Caco-2 (cell line): ENCODE measurements at regions not wholly inside any gene's neighbourhood (a gene's known extent, or its start where the extent isn't known, plus 50 kb on each side); places are given as distances from the start of the nearest gene placed in this dataset.

ENCODE experiments used
- BruUV-seq: library from RNA; stranded (reverse); fragments of 400-500 nt; replicated peaks from 2 replicates; lab custom pipeline; 2021; lab: Mats Ljungman, UMichigan
- CTCF ChIA-PET: fragments of 300-600 bp; sonication (Branson Sonifier 250); formaldehyde crosslinking; loops from one replicate; lab custom pipeline; 2022; ENCODE audit warnings: antibody characterized with exemption; lab: Charles Lee
- POLR2A ChIA-PET: fragments of 300-600 bp; sonication (Branson Sonifier 250); formaldehyde crosslinking; loops from one replicate; lab custom pipeline; 2022; ENCODE audit warnings: antibody characterized with exemption; lab: Charles Lee
- DNase-seq, 2 experiments: peaks; one replicate each; pipeline versions ENCODE4 v3.0.0 to v3.0.0-alpha.2; 2020 to 2022
- H3K27me3 ChIP-seq: replicated peaks from 2 replicates; pipeline ENCODE4 v1.6.0; 2011; ENCODE audit warnings: low read length; ENCODE audit not compliant: control insufficient read depth, insufficient read depth
- H3K36me3 ChIP-seq: 2 replicates; pipeline ENCODE4 v1.5.1; 2011; ENCODE audit warnings: low read length; ENCODE audit not compliant: control insufficient read depth, insufficient read depth
- H3K4me1 ChIP-seq: fragments of 250-450 bp; sonication (Bioruptor Pico); 2 replicates; pipeline ENCODE4 v1.5.1; 2020; ENCODE audit warnings: mild to moderate bottlenecking
- H3K4me3 ChIP-seq: 2 replicates; pipeline ENCODE4 v1.5.1; 2011; ENCODE audit warnings: low read depth, mild to moderate bottlenecking, control low read depth, low read length
- H3K9me3 ChIP-seq: fragments of 250-450 bp; sonication (Bioruptor Pico); 2 replicates; pipeline ENCODE4 v1.5.1; 2020; ENCODE audit warnings: mild to moderate bottlenecking, moderate library complexity
- H3K27ac Mint-ChIP-seq: one replicate; pipeline ENCODE4 v1.8.0; 2022; ENCODE audit warnings: mixed read lengths; ENCODE audit not compliant: unreplicated experiment
- H3K27me3 Mint-ChIP-seq: one replicate; pipeline ENCODE4 v1.8.0; 2022; ENCODE audit warnings: mixed read lengths; ENCODE audit not compliant: insufficient read depth, unreplicated experiment
- H3K36me3 Mint-ChIP-seq: one replicate; pipeline ENCODE4 v1.8.0; 2022; ENCODE audit warnings: mild to moderate bottlenecking, mixed read lengths; ENCODE audit not compliant: insufficient read depth, unreplicated experiment
- H3K4me1 Mint-ChIP-seq: one replicate; pipeline ENCODE4 v1.8.0; 2022; ENCODE audit warnings: low read depth, mixed read lengths; ENCODE audit not compliant: unreplicated experiment
- H3K4me3 Mint-ChIP-seq: one replicate; pipeline ENCODE4 v1.8.0; 2022; ENCODE audit warnings: mild to moderate bottlenecking, moderate library complexity, mixed read lengths; ENCODE audit not compliant: unreplicated experiment
- H3K9me3 Mint-ChIP-seq: one replicate; pipeline ENCODE4 v1.8.0; 2022; ENCODE audit warnings: mixed read lengths; ENCODE audit not compliant: unreplicated experiment
- CTCF ChIP-seq, 2 experiments: fragments of 200-600 bp in 1 of 2; IDR thresholded peaks; 1 replicate in 1 of 2; 2 replicates in 1 of 2; pipeline versions ENCODE4 v1.5.1 to v1.8.0; 2011 to 2022; ENCODE audit warnings: antibody characterized with exemption in 1 of 2, control low read depth in 1 of 2, inconsistent platforms in 1 of 2, low read depth in 1 of 2, low read length in 1 of 2, mild to moderate bottlenecking in 1 of 2, moderate library complexity in 1 of 2; ENCODE audit not compliant: insufficient read depth in 1 of 2, severe bottlenecking in 1 of 2, unreplicated experiment in 1 of 2
- intact Hi-C: fragments of 100-400 bp; cut with micrococcal nuclease; formaldehyde crosslinking; loops from one replicate; pipeline ENCODE4 v1.10.0; 2022; ENCODE audit not compliant: unreplicated experiment

DNA sequence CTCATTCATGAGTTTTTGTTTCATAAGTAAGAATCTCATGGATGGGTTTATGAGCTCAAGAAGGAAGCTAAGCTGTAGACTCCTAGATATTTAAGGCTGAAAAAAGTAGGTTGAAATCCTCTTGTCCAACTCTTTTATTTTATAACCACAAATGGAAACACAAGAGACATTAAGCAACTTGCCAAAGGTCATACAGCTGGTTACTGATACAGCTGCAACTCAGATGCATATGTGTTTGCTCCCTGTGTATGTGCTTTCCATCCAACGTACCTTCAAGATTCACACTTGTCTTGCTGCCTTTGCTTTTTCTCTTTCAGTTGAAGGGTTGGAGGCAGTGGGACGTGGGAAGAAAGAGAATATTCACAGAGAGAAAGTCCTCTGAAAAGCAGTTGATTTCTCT, 153.5 kb upstream of the STMND1 start:
- Mint-ChIP-seq H3K36me3 (no peaks in the 10 kb centered on the region), H3K27ac (no peak overlapping the region), H3K27me3 (peaks cover 18% of the 10 kb centered on the region), H3K4me1 (no peaks in the 10 kb centered on the region), H3K4me3 (no peak overlapping the region), H3K9me3 (no peaks in the 10 kb centered on the region)
- Histone ChIP-seq H3K27me3 (no peaks in the 10 kb centered on the region), H3K36me3 (no peaks in the 10 kb centered on the region), H3K4me1 (no peaks in the 10 kb centered on the region), H3K4me3 (no peak overlapping the region), H3K9me3 (no peaks in the 10 kb centered on the region)
- CTCF ChIA-PET = no interaction called here
- no peak for TF ChIP-seq CTCF (IDR thresholded peaks at IDR 0.05; ENCODE audit: insufficient read depth in 1 of 2, low read depth in 1 of 2, low read length in 1 of 2, severe bottlenecking in 1 of 2, unreplicated experiment in 1 of 2)
- intact Hi-C loops = no loop called here
- POLR2A ChIA-PET = no interaction called here
- no TSS peak for BruUV-seq
- no peak for DNase-seq

DNA sequence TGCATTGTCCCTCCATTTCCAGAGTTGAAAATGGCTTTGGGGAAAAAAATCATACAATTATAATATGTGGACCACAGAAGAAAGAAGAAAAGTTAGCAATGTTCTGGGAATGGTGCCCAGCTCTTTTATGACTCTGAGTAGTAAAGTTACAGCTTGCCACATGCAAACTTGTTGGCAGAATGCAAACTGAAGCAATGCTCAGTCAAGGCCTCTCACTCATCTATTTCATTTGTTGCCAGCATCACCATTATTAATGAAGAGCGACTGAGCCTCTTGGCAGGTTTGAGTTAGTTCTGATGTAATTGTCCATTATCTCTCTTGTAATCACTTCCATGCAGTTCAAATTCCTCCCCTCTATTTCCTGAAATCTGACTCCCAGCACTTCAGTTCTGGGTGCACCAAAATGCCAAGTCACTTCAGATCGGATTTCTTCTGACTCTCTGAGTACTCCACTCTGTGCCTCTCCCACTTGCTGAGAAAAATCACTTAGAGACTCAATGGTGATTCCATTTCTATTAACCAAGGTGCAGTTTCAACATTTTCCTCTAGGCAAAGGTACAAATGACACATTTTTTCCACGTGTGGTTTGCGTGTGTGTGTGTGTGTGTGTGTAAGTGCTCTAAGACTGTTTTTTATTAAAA, 154.4 kb upstream of the STMND1 start:
- Mint-ChIP-seq H3K9me3 (no peaks in the 10 kb centered on the region), H3K36me3 (no peaks in the 10 kb centered on the region), H3K27me3 (peaks cover 12% of the 10 kb centered on the region), H3K4me1 (no peaks in the 10 kb centered on the region), H3K4me3 (no peak overlapping the region), H3K27ac (no peak overlapping the region)
- H3K4me3 ChIP-seq = no peak overlapping the region
- H3K4me1 ChIP-seq = no peaks in the 10 kb centered on the region
- no TSS peak for BruUV-seq
- intact Hi-C loops = no loop called here
- ChIA-PET CTCF (no interaction called here), POLR2A (no interaction called here)
- DNase-seq = no peak
- H3K36me3 ChIP-seq = no peaks in the 10 kb centered on the region
- no peaks in the 10 kb centered on the region for H3K27me3 ChIP-seq
- H3K9me3 ChIP-seq = no peaks in the 10 kb centered on the region
- TF ChIP-seq CTCF (IDR thresholded peaks at IDR 0.05; ENCODE audit: insufficient read depth in 1 of 2, low read depth in 1 of 2, low read length in 1 of 2, severe bottlenecking in 1 of 2, unreplicated experiment in 1 of 2) = no peak

DNA sequence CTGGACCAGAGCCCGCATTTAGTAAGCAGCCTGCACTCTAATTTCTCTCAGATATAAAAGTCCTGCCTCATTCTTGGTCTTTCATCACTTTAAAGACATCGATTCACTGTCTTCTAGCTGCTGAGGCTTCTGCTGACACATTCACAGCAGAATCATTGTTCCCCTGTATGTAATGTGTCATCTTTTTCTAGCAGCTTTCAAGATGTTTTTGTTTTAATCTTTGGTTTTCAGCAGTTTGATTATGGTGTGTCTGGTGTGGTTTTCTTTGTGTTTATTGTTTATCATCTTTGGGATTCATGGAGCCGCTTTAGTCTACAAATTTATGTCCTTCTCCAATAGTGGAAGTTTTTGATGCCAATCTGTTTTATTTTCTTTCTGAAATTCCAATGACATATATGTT, 157.3 kb upstream of the STMND1 start:
- Mint-ChIP-seq H3K27ac (no peak overlapping the region), H3K4me1 (no peaks in the 10 kb centered on the region), H3K36me3 (no peaks in the 10 kb centered on the region), H3K27me3 (peaks cover 13% of the 10 kb centered on the region), H3K9me3 (no peaks in the 10 kb centered on the region), H3K4me3 (no peak overlapping the region)
- no peaks in the 10 kb centered on the region for H3K36me3 ChIP-seq
- no TSS peak for BruUV-seq
- CTCF ChIA-PET = no interaction called here
- POLR2A ChIA-PET = no interaction called here
- H3K9me3 ChIP-seq = no peaks in the 10 kb centered on the region
- no peak for DNase-seq
- H3K27me3 ChIP-seq = no peaks in the 10 kb centered on the region
- intact Hi-C loops = no loop called here
- no peak for TF ChIP-seq CTCF (IDR thresholded peaks at IDR 0.05; ENCODE audit: insufficient read depth in 1 of 2, low read depth in 1 of 2, low read length in 1 of 2, severe bottlenecking in 1 of 2, unreplicated experiment in 1 of 2)
- no peak overlapping the region for H3K4me3 ChIP-seq
- no peaks in the 10 kb centered on the region for H3K4me1 ChIP-seq
